Stimulated activated CD8-positive, alpha-beta memory T cell treated with anti-CD3 and anti-CD28 coated beads, Interleukin-4, amount 100 ng/mL, for 24 hours (primary cell): ENCODE measurements at regions not wholly inside any gene's neighbourhood (a gene's known extent, or its start where the extent isn't known, plus 50 kb on each side); places are given as distances from the start of the nearest gene placed in this dataset.

Source experiments
- DNase-seq: peaks from one replicate; pipeline ENCODE4 v3.0.0-alpha.2; 2020; ENCODE audit warnings: low read depth

GRCh38 chr9:1331546-1332038 is 281.4 kb downstream of the DMRT2 start:
- no peak for DNase-seq

DNA sequence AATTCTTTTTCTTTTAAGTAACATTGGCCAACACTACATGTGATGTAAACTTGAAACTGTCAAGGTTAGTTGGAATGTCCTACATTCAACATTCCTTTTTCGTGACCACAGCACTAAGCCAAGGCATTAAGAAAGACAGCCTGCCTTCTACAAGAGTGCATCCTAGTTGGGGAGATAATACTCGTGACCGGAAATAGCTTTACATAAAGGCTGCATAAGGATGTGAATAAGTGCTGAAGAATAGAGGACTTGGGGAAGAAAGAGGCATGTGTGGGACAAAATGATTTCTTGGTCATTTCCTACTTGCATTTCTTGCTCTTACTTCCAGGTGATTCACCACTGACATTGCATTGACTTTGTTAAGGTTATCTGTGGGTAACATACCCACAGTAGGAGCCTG is 282.0 kb downstream of the DMRT2 start:
- DNase-seq = no peak

GRCh38 chr9:1335174-1335573 is 285.0 kb downstream of the DMRT2 start:
- DNase-seq = no peak

- DNase-seq = no peak
Measured at GRCh38 chr9:1337169-1337568, 287.0 kb downstream of the DMRT2 start.

DNA sequence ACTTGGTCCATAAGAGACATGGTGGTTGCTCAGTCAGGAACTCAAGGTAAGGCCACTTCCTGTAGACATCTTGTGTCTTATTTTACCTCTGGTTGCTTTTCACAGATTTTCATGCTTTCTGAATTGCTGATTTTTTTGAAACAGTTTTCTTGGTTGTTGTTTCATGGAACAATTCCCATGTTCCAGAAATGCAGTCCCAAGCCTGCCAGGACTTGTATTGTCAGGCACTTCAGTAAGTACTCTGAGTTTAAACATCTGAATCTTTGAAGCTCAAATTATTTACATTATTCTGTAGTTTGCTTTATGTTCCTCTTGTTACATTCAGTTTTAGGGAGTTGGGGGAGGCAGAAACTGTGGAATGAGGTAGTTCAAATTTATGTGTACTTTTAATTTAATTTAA is 290.2 kb downstream of the DMRT2 start:
- DNase-seq = no peak

GRCh38 chr9:1353291-1353690 is 303.1 kb downstream of the DMRT2 start:
- DNase-seq = no peak

DNA sequence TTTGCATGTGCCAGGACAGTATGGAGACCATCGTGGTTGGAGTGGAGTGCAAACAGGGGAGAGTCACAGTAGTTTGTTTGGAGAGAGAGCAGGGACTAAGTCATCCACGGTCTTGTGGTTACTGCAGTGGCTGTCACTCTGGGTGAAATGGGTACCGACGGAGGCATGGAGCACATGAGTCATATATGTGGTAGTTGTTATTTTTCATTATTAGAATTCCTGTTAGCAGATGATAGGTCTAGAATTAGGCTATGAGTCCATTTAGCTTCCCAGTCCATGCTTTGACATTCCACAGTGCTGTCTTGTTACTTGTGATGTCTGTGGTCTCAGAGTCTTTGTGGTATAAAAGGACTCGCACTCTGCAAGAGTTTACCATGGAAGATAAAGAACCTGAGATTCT is 303.9 kb downstream of the DMRT2 start:
- DNase-seq = no peak

DNA sequence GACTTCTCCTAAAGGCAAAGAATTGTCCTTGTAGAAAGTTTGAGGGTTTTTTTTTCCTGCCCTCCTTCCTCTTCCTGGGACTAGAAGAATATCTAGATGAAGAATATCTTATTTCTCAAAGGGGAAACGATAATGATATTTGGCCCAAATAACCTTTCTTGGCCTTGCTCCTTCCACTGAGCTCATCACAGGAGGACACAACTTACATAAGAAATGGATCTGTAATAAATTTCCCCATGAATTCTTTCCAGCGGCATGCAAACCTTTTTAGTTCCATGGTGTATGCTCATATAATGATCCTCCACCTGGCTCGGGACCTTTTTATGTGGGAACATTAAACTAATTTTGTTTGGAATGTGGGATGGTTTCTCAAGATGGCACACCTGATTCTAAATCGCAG is 304.4 kb downstream of the DMRT2 start:
- DNase-seq = no peak

- no peak for DNase-seq
Measured at GRCh38 chr9:1355656-1356055, 305.5 kb downstream of the DMRT2 start.

DNA sequence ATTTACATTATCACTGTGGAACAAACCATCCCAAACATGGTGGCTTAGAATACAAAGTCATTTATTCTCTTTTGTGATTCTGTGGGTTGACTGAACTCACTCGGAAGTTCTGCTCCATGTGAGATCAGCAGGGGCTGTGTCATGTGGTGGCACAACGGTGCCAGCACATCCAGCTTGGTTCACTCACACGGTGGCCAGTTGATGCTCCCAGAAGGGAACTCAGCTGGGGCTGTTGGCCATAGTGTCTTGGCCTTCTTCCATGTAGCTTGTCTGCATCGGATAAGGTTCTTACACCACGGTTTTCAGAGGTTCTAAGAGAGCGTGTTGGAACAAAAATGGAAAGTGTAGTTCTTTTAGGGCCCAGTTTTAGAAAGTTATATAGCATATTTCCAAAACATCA is 312.7 kb downstream of the DMRT2 start:
- no peak for DNase-seq

DNA sequence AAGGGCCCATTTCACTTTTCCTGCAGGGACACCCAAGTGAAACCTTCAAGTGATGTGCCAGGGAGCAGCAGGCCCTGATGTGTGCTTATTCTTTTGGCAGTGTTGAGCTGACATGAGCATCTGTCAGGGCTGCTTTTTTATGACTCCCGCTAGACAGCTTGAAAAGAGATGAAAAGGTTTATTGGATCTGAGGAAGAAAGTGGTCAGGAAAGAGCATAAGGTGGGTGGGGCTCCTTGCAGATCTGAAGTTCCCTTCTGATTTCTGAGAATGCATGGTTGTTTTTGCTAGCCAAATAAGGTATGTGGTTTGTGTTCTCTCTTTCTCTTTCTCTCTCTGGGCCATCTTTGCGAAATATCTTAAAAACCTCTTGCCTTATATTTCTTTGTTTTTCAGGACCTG is 316.1 kb downstream of the DMRT2 start:
- DNase-seq = no peak

- DNase-seq = no peak
Measured at GRCh38 chr9:1369297-1369696, 319.1 kb downstream of the DMRT2 start.

GRCh38 chr9:1373445-1373844 is 323.3 kb downstream of the DMRT2 start:
- DNase-seq = no peak

DNA sequence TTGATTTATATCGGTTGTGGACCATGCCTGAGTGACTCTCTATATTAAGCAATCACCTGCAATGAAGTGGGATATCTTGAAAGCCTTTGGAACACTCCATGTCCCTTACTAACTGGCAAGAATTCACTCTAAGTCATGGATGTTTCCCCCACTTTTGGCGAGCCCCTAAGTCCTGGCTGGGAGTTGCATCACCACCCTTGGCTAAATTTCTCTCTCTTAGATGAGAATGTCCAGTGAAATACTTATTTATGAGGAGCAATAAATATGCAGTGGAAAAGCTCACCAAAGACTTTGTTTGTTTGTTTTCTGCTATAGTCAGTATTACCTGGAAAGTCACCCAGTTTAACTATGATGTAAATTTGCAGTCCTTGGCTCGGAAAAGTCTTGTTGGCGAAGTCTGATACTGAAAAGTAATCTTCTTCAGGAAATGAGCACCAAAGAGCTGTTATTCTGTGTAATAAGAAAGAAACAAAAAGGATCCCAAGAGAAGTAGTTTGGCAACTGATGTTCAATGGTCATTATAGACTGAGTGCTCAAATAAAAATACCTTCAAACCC is 333.8 kb downstream of the DMRT2 start:
- no peak for DNase-seq

GRCh38 chr9:1384816-1385215 is 334.7 kb downstream of the DMRT2 start:
- no peak for DNase-seq

GRCh38 chr9:1386420-1386819 is 336.3 kb downstream of the DMRT2 start:
- DNase-seq = no peak

- no peak for DNase-seq
Measured at GRCh38 chr9:1388216-1388615, 338.1 kb downstream of the DMRT2 start.

- no peak for DNase-seq
Measured at GRCh38 chr9:1400983-1401382, 350.8 kb downstream of the DMRT2 start.

DNA sequence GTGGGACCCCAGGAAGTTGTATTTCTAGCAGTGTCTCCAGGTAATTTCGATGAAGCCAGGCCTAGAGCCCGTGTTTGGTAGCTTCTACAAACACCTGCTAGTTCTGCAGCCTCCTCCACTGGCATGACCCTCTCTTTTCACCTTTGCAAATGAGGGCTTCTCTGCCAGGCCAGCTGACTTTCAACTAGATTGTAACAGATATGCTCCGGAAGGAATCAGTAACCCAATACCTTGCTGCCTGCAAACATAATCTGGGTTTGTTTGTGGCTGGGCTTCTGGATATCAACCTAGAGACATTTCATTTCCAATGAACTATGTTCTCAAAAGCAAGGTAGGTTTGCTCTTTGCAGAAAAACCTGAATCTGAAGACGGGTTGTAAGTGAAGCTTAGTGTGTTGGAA is 354.8 kb downstream of the DMRT2 start:
- DNase-seq = no peak

DNA sequence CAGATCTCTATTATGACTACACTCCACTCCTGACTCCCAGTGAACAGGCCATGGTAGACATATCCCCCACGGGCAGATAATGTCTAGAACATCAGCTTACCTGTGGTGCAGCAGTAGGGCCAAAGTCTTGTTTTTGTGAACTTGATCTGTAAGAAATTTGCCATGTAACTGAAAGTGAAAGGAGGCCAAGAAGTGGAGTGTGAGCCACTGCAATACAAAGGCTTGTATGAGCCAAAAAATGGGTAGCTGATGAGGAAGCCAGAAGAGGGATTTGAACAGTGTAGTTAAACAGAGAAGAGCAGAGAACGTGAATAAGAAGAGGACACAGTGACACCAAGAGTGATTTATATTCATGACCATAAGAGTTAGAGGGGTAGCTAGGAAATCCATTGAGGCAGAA is 361.7 kb downstream of the DMRT2 start:
- DNase-seq = no peak

DNA sequence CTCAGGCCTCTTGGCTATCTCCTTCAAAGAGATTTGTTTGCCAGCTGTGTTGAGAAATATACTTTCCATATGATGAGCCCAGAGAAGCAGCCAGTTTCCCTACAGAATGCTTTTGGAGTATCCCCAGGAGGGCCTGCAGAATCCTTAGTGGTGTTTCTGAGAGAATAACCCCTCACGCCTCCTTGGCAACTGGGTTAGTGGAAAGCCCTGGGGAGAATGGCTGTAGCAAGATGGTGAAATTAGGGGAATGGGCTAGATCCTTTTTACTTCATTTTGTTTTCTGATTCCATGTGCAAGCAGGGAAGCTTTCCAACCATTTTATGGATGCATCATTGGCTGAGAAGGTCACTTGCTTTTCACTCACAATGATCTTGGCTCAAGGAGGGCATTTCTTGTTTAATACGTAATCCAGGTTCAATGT is 364.6 kb downstream of the DMRT2 start:
- DNase-seq = no peak

GRCh38 chr9:1415146-1415545 is 365.0 kb downstream of the DMRT2 start:
- no peak for DNase-seq

DNA sequence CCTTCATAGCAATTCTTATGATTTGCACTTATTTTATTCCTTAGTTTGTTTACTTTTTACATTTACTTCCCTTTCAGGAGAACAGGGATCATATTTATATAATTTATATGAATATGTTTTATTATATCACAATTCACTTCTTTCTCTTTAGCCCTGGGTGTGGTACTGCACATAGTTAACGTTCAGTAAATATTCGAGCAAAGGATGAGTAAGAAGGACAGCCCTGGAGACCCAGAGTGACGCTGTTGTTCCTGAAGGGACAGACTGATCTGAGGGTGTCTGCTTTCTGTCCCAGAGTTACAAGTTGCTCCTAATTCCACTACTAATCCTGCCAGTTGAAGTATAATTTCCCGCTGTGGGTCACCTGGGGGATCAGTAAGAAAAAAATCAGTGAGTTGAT is 366.1 kb downstream of the DMRT2 start:
- DNase-seq = no peak

DNA sequence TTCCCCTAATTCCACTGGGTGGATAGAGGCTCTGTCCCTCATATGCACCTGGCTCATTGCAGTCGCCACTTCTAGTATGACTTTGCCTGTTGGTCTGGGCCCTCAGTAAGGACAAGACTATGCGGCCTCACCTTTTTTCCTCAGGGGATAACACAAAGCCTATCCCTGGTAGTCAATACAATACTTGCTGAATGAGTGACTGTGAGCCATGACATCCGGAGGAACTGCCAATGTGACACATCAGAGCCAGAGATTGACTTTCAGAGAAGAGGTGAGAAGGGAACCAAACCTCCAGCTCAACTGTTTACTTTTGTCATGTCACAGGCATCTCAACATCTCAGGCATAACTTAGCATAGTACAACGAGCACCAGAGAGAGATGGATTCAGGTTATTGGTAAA is 371.3 kb downstream of the DMRT2 start:
- DNase-seq = no peak

- DNase-seq = no peak
Measured at GRCh38 chr9:1427875-1428274, 377.7 kb downstream of the DMRT2 start.
